ENCODE measurements at regions not wholly inside any gene's neighbourhood (a gene's known extent, or its start where the extent isn't known, plus 50 kb on each side); places are given as distances from the start of the nearest gene placed in this dataset.
"Not testable (repeated sequence)": the region's sequence is repeated elsewhere in the genome, so short reads cannot be mapped to it uniquely, and the experiment has no call there.

- no peak for DNase-seq (ENCODE audit: low spot score)
These were observed 76.5 kb downstream of the ARL5B start for GRCh38 chr10:18735711-18736110.

- no peak for DNase-seq (ENCODE audit: low spot score)
These were observed 78.0 kb downstream of the ARL5B start for GRCh38 chr10:18737236-18737635.

GRCh38 chr10:18737841-18738240 lies 78.6 kb downstream of the ARL5B start:
- DNase-seq (ENCODE audit: low spot score): no peak

GRCh38 chr10:18738835-18739234 lies 79.6 kb downstream of the ARL5B start:
- no peak for DNase-seq (ENCODE audit: low spot score)

- DNase-seq (ENCODE audit: low spot score): no peak
These were observed 84.7 kb downstream of the ARL5B start for GRCh38 chr10:18743926-18744325.

- DNase-seq (ENCODE audit: low spot score): no peak
These were observed 94.2 kb downstream of the ARL5B start for GRCh38 chr10:18753312-18753895.

- DNase-seq (ENCODE audit: low spot score): no peak
These were observed 100.3 kb downstream of the ARL5B start for GRCh38 chr10:18759575-18759974.

- DNase-seq (ENCODE audit: low spot score): no peak
These were observed 101.6 kb downstream of the ARL5B start for GRCh38 chr10:18760836-18761235.

- no peak for DNase-seq (ENCODE audit: low spot score)
These were observed 108.8 kb downstream of the ARL5B start for GRCh38 chr10:18767981-18768380.

- DNase-seq (ENCODE audit: low spot score): no peak
These were observed 113.9 kb downstream of the ARL5B start for GRCh38 chr10:18773180-18773579.

- DNase-seq (ENCODE audit: low spot score): no peak
These were observed 118.0 kb downstream of the ARL5B start for GRCh38 chr10:18777258-18777657.

GRCh38 chr10:18786478-18786877 lies 127.2 kb downstream of the ARL5B start:
- no peak for DNase-seq (ENCODE audit: low spot score)

GRCh38 chr10:18793951-18794350 lies 134.7 kb downstream of the ARL5B start:
- DNase-seq (ENCODE audit: low spot score): peak; percentile 21

GRCh38 chr10:18795549-18795948 lies 136.3 kb downstream of the ARL5B start:
- no peak for DNase-seq (ENCODE audit: low spot score)

- DNase-seq (ENCODE audit: low spot score): no peak
These were observed 138.1 kb downstream of the ARL5B start for GRCh38 chr10:18797286-18797685.

GRCh38 chr10:18822156-18822555 lies 162.9 kb downstream of the ARL5B start:
- peak; percentile 30 for DNase-seq (ENCODE audit: low spot score)

GRCh38 chr10:18829259-18829658 lies 170.0 kb downstream of the ARL5B start:
- no peak for DNase-seq (ENCODE audit: low spot score)

- no peak for DNase-seq (ENCODE audit: low spot score)
These were observed 171.0 kb downstream of the ARL5B start for GRCh38 chr10:18830277-18830676.

- not testable (repeated sequence) for DNase-seq (ENCODE audit: low spot score)
These were observed 192.0 kb upstream of the MALRD1 start for GRCh38 chr10:18856623-18857022.

GRCh38 chr10:18859659-18860058 lies 188.9 kb upstream of the MALRD1 start:
- DNase-seq (ENCODE audit: low spot score): no peak

- DNase-seq (ENCODE audit: low spot score): no peak
These were observed 188.4 kb upstream of the MALRD1 start for GRCh38 chr10:18860186-18860585.

- DNase-seq (ENCODE audit: low spot score): no peak
These were observed 187.9 kb upstream of the MALRD1 start for GRCh38 chr10:18860631-18861240.

- no peak for DNase-seq (ENCODE audit: low spot score)
These were observed 187.2 kb upstream of the MALRD1 start for GRCh38 chr10:18861382-18861781.

- no peak for DNase-seq (ENCODE audit: low spot score)
These were observed 181.7 kb upstream of the MALRD1 start for GRCh38 chr10:18866852-18867251.
